Limb (tissue), 2 donors: ENCODE measurements at regions not wholly inside any gene's neighbourhood (a gene's known extent, or its start where the extent isn't known, plus 50 kb on each side); places are given as distances from the start of the nearest gene placed in this dataset.
"Not testable (repeated sequence)": the region's sequence is repeated elsewhere in the genome, so short reads cannot be mapped to it uniquely, and the experiment has no call there.

Experiments used
- DNase-seq, 2 donors: peaks; one replicate each; pipeline ENCODE4 v3.0.0-alpha.2; 2016; ENCODE audit errors: extremely low spot score in 2 of 2

DNA sequence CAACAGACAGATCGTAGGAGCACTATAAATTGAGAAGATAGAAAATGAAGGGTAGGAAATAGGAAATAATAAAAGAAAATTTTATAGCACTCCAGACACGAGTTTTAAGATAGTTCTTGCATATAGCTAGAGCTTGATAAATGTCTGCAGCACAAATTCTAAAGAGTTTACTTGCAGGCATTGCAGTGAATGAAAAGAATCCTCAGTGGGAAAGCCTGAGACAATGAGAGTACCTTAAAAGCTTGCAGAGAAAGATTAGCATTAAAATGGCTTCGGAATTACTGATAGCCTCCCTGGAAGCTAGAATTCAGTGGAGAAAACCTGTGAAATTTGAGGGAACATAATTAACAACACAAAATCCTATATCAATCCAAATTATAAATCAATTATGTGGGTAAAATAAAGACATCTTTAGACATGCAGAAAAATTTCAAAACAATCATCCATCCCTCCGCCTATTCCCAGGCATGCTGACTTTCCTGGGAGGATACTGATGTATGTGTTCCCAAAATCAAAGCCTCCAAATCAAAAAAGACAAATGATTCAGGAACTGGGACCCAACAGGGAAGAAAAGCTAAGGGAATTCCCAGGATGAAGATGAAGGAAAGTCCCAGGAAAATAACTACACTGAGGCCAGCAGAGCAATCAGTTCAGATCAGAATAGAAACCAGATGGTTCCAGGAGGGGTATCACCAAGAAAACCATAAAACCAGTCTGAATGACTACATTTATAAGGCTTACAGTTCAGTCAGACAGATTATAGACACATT, 305.9 kb upstream of the USP25 start:
- DNase-seq = no peak

DNA sequence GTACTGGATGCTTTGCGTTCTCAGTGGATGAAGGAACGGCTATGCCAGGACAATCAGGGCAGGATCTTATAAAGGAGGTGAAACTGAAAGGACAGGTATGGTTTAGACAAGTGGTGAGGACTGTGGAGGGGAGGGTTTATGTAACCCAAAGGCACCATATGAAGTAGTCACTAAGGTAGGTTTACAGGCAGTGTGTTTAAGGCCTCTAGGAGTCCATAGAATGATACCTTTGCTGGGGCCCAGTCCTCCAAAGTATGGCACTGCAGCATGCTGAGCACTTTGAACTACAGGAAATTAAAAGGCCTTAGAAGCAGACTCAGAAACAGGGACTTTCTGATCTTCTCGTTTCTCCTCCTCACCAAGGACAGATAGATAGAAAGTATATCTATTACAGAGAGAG, 304.7 kb upstream of the USP25 start:
- no peak for DNase-seq

DNA sequence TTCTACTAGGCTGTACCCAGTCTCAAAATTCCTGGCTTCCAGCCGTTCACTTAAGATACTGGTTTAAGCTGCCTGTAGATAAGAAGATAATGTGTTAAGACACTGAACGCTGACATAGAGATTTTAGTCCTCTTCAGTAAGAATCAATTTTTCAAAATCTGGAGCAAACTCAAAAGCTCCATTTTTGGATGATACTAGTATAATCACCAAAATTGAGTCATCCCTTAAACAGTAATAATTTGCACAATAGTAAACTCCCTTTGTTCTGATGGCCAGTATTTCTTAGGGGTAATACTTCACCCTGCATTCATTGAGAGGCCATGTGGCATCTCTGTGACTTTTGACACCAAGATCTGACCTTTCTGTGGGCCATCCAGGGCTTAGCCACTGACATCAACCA, 299.8 kb upstream of the USP25 start:
- DNase-seq = no peak

DNA sequence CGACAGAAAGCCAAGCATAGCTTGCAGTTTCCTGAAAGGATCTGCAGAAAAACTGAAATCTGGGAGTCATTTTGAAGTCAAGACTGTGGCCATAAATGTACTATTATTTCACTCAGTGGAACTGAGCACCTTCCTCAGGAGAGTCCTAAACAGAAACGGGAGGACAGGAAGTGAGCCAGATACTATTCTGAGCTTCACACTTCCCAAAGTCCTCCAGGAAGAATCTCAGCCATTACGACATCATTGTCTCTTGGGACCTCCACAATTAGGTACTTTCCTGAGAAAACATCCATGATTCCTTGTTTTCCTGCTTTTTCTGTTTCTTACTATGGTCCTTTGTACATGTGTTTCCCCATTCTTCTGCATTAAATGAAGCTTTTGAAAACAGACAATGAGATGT, 299.2 kb upstream of the USP25 start:
- DNase-seq = peak in 1 of 2 donors; percentile 28

DNA sequence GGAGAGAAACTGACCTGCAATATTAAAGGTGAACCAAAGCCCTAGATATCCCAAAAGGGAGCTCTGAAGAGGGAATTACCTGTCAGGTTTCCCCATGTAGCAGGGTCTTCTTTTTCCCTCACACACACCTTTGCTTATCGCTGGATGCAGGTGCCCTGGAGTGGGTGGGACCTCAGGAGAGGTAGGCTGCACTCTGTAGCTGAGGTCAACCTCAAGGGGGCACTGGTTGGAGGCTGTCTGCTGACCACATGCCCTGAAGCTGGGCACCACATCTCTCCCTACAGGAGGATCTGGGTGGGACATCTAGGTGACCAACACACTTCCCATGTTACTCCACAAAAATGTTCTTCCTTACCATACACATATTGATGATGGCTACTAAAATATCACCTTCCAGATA, 298.7 kb upstream of the USP25 start:
- DNase-seq = no peak

DNA sequence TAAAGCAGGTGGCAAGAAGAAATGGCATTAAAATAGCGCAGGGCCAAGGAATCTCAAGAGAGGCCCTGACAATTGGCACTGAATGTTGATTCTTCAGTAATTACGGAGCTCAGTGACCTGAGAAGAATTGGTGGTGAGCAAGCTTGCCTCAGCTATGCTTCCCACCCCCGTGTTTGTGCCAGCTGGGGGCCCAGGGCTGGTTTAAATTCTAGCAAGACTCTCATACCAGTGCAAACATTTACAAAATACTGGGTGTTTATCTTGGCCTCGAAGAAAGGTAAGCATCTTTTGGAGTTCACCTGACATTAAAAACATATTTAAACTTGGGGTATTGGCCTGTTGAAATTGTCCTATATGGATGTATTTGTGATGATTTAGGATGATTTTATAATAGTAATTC, 296.7 kb upstream of the USP25 start:
- DNase-seq = no peak

DNA sequence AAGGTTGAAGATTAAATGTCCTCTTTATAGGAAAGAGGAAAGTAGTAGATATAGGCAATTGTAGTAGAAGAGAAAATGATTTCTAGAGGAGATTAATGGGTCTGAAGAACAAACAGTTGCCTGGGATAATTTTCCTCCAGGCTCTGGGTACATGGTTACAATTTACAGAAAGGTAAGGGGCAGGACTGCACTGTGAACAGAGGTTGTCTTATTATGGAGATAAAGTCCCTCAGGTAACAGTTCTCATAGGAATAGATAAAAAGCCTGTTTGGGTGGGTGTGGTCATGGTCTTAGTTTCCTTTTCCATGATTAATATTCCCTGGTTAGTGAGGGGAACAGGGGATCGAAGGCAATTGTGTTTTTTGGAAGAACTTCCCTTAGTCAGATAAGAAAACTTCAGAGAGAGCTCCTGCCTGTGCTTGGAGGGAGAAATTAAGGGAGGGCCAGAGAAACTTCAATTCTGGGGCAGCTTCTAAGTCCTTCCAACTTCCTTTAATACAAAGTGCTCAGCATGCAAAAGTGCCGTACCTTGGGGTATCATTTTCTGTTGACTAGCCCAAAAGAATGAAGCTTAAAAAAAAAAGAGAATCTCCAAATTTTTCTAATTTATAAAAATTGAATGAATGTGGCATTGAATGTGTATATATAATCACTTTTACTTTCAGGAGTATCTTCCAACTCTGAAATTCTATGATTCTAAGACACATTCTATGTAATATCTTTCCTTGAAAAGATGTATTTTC, 295.4 kb upstream of the USP25 start:
- no peak for DNase-seq

DNA sequence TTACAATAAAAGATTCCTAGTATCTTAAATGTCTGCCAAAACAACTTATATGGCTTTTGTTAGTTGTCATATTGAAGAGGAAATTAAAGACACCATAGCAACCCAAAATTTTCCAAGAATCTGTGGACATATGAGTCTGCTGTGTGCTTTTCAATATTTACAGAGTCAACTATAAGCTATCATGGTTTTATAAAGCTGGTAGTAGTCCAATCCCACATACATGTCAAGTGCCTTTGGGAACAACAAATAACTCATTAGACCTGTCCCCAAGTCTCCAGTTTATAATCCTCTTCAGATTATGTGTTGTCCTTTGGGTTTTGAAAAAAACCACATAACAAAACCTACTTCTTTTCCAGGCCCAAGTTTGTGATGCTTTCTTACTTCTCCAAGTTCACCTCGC, 293.8 kb upstream of the USP25 start:
- no peak for DNase-seq

DNA sequence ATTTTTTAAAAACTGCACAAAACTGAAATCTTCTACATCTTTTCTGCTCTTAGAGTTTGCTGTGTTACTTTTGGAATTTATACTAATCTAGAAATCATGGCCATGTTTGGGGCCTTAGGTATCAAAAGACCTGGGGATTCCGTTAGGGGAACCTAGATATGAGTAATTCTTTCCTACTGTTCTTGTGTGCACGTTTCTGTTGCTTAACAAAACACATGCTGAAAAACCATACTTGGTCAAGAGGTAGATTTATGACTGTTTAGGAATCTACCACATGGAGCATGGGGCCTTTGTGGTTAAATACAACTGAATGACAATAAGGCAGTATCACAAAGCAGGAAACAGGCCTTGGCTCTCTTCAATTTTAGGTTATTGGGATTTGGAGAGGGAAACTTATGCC, 291.9 kb upstream of the USP25 start:
- no peak for DNase-seq

DNA sequence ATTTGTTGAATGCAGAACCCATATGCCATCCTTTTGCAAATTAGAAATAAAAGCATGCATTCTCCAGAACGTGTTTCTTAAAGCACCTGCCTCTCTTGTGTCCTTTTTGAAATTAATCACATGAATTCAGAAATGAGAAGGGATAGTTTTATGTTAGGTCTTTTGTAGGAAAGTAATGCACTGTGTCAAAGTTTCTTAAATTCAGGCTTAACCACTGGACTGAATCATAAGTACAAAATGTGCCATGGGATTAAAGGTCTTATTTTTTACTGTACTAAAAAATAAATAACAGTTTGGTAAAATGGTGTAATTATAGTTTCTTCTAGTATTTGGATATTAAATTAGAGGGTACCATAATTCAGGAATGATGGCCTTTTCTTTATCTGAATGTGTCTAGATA, 290.1 kb upstream of the USP25 start:
- no peak for DNase-seq

DNA sequence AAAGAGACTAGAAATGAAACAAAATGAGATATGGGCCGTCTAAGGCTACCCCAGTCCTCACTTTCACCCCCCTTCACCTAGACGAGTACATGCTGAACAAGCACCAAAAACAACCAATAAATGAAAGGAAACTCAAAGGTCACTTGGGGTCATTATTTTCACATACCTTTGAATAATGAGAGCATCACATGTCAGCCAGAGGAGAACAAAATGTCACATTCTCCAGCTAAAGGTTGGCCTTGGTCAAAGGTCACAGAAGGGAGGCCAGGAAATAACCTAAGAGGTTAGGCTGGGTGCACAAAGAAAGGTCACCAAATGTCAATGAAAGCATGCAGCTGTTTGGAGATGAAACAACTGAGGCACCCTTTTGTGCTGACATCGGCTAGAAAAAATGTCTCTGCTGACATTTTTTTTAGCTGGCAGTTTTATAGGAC, 288.7 kb upstream of the USP25 start:
- DNase-seq = no peak

DNA sequence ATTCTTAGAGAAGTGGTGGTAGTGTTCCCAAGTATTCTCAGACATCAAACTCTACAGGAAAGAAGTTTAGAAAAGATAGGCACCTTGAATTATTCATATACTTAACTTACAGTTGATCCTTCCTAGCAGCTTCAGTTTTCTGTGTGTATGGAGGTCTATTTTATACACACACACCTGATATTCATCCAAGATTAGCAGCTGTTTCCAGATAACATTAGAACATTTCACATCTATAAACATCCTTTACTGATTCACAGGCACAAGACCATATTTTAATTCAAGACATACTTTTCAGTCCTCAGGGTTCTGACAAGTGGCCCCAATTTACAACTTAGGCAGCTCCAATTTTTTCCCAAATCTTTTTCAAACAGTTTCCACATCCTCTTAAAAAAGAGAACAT, 287.8 kb upstream of the USP25 start:
- DNase-seq = no peak

DNA sequence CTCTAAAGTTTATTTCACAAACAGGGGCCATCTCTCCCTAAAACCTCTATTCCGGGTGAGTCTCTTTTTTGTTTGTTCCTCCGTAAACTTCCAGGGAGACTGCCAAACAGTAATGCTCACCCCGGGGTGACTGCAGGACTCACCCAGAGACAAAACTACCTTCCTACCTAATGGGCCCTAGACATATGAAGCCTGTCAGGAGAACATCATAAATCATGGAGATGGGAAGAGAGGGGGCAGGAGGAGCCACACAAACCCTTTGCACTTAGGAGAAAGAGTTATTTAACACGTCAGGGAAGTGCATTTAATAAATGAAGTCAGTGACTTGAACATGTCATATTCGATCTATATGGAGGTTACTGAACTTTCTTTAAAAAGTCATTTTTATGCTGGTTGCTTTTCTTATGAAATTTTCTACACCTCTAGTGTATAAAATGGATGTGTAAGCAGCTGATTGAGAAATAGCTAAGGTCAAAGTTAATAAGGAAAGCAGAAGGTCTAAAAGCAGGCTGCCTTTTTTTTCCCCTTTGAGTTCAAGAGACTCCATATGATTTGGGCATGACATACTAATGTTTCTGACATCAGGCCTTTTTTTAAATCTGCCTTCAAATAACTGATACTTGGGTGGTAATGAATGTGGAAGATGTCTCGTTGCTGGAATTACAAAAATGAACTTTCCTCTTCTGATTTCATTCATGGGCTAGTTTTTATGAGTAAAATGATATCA, 286.9 kb upstream of the USP25 start:
- no peak for DNase-seq

DNA sequence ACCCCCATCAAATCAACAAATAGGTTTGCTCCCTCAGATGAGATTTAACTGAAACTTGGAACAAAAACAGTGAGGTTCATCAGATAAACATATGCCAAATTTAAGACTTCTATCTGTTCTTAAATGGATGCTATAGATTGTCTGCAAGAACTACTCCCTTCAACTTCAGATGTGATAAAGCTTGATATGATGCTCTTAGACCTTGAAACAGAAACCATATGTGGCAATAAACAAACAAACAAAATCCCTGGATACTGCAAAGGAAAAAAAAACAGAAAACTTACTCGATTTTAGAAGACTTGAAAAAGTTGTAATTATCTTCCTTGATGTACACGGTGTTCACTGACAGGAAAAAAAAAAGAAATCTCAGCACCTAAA, 286.1 kb upstream of the USP25 start:
- no peak for DNase-seq

DNA sequence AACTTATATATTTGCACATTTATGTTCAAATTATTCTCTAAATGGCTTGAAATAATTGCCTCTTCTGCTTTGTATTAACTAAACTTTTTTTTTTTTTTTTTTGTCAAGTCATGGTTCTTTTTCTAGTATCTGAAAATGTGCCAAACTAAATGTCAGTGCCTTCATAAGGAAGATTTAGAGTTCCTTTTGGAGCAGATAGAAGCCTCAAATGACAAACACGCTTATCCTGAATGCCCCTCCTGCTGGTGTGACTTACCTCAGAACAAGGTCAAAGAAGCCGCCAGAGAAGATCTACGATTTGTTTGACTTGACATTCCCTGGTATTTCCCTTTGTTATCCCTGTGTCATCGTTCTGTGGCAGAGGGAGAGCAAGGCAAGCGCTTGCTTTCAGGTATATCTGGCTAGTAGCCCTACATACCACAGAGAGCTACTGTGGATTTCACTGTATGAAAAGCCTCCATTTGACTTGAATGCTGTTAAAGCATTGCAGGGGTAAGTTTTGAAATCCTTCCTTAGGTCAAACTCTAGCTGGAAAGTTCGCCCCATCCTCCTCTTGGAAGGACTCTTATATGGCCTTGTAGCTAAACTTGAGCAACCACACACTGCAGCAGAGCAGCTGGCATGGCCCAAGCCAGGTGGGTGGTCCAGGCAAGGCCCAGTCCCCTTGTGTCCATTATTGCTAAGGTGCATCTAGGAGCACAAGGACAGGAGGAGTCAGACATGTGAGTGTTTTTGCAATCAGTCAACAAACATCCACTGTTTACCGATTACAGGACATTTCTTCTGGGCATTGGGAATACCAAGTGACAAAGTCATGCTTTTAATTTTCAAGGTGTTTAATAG, 285.4 kb upstream of the USP25 start:
- no peak for DNase-seq

DNA sequence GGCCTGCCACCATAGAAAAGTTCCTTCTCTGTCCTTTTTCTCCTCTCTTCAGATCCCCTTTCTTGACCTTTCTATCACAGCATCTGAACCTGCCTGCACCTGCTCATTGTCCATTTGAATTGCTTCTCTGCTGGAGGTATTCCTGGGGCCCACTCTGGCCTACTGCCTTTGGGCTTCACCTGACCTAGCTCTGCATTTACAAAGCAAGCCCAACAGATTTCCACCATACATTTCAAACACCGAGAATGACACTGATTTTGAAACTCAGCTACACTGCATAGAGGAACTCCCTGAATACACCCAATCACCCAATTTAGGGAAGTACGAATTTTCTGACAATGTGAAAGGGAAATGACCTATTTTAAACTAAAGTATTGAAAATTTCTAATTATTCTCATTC, 284.5 kb upstream of the USP25 start:
- DNase-seq = no peak

DNA sequence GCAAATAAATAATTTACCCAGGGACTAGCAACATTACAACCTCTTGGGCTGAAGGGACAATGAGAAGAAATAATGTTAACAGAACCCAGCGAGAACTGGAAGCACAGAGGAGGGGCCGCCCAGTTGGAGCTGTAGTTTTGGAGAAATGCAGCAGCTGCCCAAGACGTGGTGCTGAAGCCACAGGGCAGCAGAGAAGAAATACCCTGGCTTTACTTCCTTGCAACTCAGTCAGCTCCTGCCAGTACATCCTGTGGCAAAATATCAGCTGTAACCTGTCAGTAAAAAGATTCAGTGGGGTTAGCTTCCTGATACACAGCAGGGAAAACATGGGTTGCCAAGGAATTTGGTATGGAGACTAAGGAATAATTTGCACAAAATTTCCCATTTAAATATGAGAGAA, 283.6 kb upstream of the USP25 start:
- DNase-seq = no peak

DNA sequence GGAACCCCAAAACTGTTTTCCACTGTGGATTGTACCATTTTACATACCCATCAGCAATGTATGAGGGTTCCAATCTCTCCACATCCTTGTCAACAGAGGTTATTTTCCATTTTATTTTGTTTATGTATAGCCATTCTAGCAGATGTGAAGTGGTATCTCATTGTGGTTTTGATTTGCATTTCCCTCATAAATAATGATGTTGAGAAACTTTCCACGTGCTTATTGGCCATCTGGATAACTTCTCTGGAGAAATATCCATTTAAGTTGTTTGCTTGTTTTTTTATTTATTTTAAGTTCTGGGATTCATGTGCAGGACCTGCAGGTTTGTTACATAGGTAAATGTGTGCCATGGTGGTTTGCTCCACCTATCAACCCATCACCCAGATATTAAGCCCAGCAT, 280.2 kb upstream of the USP25 start:
- no peak for DNase-seq

DNA sequence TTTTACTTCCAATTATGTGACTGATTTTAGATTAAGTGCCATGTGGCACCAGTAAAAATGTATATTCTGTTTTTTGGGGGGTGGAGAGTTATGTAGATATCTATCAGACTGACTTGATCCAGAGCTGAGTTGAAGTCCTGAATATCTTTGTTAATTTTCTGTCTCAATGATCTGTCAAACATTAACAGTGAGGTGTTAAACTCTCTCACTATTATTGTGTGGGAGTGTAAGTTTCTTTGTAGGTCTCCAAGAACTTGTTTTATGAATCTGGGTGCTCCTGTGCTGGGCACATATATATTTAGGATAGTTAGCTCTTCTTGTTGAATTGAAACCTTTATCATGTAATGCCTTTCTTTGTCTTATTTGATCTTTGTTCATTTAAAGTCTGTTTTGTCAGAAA, 276.5 kb upstream of the USP25 start:
- DNase-seq = no peak

DNA sequence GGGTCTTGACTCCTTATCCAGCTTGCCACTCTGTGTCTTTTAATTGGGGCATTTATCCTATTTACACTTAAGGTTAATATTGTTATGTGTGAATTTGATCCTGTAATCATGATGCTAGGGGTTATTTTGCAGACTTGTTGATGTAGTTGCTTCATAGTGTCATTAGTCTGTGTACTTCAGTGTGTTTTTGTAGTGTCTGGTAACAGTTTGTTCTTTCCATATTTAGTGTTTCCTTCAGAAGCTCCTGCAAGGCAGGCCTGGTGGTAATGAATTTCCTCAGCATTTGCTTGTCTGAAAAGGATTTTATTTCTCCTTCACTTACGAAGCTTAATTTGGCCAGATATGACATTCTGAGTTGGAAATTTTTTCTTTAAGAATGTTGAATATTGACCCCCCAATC, 276.0 kb upstream of the USP25 start:
- not testable (repeated sequence) for DNase-seq

DNA sequence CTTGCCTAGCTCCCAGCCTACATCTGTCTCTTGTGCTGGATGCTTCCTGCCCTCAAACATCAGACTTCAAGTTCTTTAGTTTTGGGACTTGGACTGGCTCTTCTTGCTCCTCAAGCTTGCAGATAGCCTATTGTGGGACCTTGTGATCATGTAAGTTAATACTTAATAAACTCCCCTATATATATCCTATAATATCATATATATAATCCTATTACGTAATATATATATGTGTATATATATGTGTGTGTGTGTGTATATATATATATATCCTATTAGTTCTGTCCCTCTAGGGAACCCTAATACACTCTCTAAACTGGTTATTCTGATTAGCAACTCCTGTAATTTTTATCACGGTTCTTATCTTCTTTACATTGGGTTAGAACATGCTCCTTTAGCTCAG, 274.9 kb upstream of the USP25 start:
- DNase-seq = not testable (repeated sequence)
